Liver (tissue), 3 donors: ENCODE measurements at regions not wholly inside any gene's neighbourhood (a gene's known extent, or its start where the extent isn't known, plus 50 kb on each side); places are given as distances from the start of the nearest gene placed in this dataset.

ENCODE experiments used
- RXRA ChIP-seq, 2 donors: IDR thresholded peaks; 2 replicates each; pipeline ENCODE4 v1.6.1; 2017 to 2018; ENCODE audit warnings: antibody characterized with exemption in 2 of 2, mild to moderate bottlenecking in 1 of 2
- TF ChIP-seq, protein P1 (sequence below): fragments of 150-350 bp; IDR thresholded peaks from 2 replicates; pipeline ENCODE4 v1.5.1; 2017; ENCODE audit warnings: improper control_type of control experiment, low read depth, low read length; ENCODE audit not compliant: missing input control
- donor health status: healthy.
- donor health status: healthy.

DNA sequence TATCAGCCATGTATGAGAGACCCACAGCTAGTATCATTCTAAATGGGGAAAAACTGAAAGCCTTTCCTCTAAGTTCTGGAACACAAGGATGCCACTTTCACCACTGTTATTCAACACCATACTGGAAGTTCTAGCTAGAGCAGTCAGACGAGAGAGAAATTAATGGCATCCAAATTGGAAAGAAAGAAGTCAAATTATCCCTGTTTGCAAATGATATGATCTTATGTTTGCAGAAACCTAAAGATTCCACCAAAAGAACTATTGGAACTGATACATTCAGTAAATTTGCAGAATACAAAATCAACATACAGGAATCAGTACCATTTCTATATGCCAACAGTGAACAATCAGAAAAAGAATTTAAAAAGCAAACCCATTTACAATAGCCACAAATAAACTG lies 226.0 kb downstream of the TRPC6 start:
- TF ChIP-seq, protein P1, sequence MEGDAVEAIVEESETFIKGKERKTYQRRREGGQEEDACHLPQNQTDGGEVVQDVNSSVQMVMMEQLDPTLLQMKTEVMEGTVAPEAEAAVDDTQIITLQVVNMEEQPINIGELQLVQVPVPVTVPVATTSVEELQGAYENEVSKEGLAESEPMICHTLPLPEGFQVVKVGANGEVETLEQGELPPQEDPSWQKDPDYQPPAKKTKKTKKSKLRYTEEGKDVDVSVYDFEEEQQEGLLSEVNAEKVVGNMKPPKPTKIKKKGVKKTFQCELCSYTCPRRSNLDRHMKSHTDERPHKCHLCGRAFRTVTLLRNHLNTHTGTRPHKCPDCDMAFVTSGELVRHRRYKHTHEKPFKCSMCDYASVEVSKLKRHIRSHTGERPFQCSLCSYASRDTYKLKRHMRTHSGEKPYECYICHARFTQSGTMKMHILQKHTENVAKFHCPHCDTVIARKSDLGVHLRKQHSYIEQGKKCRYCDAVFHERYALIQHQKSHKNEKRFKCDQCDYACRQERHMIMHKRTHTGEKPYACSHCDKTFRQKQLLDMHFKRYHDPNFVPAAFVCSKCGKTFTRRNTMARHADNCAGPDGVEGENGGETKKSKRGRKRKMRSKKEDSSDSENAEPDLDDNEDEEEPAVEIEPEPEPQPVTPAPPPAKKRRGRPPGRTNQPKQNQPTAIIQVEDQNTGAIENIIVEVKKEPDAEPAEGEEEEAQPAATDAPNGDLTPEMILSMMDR = no peak
- no peak for TF ChIP-seq RXRA (IDR thresholded peaks at IDR 0.05)
